HG02763 (cell line): ENCODE measurements at regions not wholly inside any gene's neighbourhood (a gene's known extent, or its start where the extent isn't known, plus 50 kb on each side); places are given as distances from the start of the nearest gene placed in this dataset.

Source experiments
- ATAC-seq: cut with Tn5 transposase; IDR thresholded peaks from one replicate; pipeline ENCODE4 v1.9.1; 2021; ENCODE audit warnings: mild to moderate bottlenecking, moderate library complexity; ENCODE audit not compliant: unreplicated experiment

DNA sequence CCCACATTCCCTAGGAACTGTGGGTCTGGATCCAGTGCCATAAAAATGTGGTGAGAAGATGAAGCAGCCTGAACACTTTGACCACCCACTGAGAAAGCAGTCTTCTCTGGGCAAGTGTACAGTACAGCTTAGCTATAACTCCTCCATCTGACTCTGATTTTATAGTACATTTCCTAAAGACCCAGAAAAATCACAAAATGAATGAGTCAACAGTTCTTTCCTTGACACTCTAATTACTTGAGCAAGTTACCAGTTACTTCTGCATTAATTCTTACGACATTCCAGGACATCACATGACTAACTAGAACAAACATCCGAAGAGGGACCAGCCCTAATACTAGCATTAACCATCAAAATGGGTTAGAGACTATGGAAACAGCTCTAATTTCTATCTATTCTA, 148.1 kb upstream of the PEX5L start:
- no peak for ATAC-seq

DNA sequence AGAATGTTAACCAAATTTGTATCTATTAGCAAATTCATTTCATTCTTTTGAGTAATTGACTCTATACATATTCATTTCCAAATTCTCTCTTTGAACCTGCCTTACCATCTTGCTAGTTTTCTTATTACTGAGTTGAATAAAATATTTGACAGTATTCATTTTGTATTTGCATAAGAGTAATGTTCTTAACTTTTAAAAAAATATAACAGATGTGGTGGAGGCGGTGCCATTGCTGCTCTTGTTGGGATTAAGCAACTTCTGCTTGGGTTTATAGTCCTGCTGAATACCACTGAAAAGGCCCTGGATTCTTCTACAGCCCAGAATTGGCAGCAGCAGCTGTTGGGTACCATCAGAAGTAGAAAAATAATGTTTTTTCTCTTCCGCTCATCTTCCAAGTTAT, 148.9 kb upstream of the PEX5L start:
- no peak for ATAC-seq

DNA sequence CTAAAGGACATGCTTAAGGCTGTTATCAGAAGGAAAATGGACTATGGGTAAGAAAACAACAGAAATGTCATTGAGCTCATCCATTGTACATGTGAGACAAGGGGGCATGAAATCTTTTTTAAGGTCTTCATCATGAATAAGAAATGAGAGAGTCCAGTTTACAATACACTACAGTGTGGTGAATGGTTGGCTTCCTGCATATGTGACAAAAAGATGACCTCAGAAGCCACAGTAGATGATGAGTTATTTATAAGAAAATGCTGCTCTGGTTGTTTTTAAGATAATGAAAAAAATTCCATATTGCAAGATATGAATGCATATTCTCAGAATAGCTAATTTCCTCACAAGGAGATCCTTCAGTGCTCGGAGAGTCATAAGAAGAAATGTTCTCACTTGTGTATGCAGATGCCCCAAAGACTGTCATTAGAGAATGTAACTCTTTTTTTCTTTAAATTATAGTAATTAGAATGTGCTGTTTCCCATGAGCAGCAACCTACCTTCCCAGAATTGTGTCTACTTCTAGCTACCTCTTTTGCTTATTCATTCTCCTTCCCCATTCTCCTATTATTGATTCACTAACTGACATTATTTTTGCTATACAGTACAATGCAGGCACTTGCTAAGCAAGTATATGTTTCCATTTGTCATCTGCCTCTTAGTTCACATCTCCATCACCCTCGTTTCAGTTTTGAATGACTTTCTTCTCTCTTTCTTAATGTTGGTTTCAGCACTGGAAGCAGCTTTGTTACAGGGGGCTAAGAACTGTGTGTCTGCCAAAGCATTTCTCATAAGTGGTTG, 152.0 kb upstream of the PEX5L start:
- ATAC-seq, result peak; percentile 70

DNA sequence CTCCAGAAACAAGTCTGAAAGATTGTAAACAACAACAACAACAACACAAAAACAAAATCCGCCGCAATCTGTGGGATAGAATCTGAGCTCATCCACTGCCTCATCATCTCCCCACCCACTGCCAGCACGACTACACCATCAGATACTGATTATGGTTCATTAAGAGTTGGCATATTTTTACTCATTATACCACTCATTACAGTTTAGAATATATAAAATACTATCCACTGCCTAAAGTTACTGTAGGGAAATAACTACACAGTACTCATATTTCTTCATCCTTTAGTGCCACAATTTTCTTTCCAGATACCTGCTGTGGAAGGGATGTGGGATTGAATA, 152.5 kb upstream of the PEX5L start:
- ATAC-seq, result peak; percentile 13

DNA sequence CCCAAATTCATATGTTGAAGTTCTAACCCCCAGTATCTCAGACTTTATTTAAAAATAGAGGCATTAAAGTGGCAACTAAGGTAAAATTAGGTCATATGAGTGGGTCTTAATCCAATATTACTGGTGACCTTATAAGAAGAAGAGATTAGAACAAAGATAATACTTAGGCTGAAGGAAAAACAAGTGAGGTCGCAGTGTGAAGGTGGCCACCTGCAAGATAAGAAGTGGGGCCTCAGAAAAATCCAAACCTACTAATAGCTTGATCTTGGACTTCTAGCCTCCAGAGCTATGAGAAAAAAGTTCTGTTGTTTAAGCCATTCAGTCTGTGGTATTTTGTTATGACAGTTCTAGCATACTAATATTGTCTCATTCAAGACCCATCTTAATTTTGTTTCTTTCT, 159.9 kb upstream of the PEX5L start:
- no peak for ATAC-seq

DNA sequence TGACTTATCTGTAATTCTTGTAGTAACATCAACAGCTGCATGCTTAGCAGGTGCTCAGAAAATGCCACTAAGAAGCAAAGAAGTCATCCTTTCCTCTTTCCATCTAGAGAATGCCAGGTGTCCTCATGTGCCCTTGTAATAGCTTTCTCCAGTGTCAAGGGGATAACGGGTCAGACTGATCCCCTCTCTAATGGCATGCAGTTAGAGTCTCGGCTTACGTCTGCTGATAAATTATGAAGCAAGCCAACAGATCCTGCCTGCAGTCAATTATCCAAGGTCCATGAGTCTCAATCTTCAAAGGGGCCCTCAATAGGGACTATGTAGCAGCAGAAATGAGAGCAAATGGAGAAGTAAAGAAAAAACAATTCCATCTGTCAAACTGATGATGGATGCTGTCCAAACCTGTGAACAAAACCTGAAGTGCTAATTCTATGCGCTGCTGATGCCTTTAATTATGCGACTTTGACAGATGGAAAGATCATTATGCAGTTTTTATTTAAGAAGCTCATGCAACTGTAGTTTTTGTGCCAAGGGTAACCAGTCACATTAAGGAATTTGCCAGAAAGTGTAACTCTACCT, 162.8 kb upstream of the PEX5L start:
- ATAC-seq, result no peak

DNA sequence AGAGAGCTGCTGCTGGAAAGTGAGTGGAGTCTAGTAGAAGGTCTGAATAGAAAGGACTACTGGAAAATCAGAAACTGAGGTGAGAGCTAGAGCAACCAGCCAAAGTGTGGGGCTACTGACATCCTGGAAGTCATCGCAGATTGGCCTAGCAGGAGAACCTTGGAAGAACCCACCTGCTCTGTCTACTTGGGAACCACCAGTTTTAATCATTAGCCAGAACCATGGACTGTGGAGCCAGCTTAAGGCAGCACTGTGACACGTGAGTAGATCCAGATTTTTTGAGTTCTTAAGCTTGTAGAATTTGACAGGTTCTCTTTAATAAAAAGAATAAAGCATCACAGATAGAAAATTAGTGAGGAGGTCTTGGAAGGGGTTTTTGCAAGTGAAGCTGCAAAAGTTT, 179.1 kb upstream of the PEX5L start:
- ATAC-seq, result no peak

DNA sequence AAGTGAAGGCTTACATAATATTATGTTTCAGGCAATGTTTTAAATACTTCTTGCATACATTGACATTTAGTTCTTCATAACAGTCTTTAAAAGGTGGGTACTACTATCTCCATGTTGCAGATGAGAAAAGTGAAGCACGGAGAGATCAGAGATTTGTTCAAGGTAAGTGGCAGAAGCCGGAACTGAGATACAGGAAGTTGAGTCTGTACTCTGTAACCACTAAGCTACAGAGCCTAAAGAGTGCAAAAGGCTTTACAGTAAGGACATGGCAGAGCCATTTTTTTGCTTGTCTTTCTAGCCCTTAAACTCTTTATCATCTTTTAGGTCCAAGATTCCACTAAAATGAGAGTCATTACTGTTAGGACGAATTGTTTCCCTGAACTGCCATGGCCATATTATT, 186.5 kb upstream of the PEX5L start:
- ATAC-seq, result no peak

DNA sequence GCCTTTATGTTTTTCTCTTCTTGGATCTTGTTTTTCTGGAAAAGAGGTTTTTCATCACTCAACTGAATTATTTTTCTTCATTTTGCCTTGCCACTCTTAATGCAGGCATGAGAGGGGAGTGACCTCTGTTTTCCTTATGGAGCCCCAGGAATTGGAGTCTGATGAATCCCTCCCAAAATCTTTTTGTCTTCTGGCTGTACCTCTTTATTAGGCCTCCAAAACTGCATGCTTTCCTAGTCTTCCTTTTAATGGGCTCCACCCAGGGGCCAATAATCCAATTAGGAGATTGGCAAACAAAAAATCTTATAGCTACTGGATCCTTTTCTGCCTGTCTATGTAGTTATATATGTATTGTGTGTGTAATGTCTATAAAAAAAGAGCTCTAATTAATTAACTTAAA, 192.4 kb upstream of the PEX5L start:
- no peak for ATAC-seq

DNA sequence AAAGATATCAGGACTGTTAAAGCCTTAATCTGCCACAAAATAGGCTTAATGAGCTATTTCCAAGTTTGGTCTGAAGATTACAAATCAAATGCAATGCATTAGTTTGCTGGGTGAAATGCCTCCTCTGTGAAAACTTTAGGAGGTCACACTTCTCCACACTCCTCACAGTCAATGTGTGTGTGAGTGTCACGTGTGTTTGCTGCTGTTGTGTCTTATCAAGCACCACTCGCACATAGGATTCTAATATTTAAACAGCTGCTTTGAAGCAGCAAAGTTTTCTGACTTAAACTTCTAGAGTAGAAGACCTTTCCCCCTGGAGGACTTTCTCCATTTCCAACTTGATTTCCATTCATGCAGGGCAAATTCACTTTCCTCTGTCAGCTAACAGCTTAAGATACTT, 203.2 kb upstream of the PEX5L start:
- ATAC-seq, result no peak

DNA sequence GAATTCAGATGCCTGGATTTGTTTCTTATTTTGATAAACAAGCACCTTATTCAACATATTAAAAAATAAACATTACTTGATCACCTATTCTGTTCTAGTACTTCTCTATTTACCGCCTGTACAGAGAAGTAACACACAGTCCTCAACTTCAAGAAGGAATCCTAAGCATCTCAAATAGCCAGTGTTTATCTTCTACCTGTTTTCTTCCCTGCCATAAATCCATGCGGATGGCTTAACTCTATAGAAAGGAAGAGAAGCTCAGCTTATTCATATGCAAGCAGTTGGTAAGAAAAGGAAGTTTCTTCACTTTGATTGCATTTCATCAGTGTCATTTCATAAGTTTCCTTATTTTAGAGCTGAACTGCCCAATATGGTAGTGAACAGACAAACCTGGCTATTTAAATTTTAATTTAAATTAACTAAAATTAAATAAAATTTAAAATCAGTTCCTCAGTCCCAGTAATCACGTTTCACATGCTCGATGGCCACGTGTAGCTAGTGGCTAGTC, 210.0 kb upstream of the PEX5L start:
- no peak for ATAC-seq

DNA sequence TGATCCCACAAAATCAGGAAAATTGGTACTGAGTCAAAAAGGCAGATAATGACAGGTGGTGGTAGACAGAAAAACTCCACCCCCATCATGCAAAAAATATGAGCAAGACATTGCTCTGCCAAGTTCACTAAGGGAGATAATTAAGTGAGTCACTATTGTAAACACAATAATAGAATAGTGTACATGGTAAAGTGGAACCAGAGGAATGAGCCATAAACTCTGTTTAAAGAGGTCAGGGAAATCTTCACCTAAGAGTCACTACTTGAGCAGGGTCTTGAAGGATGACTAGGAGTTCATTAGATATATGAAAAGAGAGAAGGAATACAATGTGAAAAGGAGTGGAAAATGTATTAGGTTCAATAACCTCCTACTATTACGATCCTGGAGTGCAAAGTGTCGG, 213.4 kb upstream of the PEX5L start:
- no peak for ATAC-seq

DNA sequence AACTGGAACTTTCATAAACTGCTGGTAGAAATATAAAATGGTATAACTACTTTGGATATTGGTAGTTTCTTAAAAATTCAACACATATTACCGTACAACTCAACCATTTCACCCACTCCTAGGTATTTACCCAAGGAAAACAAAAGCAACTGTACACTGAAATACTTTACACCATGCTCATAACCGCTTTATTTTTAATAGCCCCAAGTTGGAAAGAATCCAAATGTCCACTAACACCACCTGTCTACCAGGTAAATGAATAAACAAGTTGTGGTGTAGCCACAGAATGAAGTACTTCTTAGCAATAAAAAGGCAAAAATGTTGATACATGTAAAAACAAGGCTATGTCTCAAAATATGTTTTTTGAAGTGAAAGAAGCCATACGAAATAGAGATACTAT, 215.9 kb upstream of the PEX5L start:
- ATAC-seq, result no peak

DNA sequence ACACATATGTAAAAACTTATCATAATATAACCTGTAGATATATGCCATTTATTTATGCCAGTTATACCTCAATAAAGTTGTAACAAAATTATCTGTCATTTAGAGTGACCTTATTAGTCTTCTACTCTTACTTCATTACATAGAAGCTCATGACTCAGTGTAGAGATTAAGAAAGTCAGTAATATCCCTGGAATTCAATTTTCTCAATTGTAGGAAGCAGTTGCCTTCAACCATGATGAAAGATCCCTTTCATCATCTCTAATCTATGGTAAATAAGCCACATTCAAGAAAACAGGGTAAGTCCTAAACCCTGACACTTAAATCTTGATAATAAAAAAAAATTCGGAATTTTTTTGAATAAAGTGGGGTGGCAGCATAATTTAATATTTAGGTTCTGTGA, 216.5 kb upstream of the PEX5L start:
- no peak for ATAC-seq

DNA sequence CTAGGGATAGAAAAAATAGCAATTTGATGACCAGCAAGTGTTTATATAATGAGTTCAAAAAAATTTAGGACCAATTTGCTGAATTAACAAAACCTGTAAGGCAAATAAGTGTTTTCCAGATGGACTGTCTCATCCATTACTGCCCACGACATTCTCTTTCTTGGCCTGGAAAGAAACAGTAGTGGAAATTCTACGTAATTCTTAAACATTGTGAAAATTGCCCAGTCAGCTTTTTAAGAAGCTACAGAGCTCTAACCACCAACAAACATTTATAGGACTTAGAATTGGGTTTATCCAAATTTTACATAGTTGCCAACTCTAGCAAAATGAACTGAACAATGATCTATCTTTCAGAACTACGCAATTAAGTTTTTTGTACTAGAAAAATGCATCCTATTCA, 227.7 kb upstream of the PEX5L start:
- no peak for ATAC-seq

DNA sequence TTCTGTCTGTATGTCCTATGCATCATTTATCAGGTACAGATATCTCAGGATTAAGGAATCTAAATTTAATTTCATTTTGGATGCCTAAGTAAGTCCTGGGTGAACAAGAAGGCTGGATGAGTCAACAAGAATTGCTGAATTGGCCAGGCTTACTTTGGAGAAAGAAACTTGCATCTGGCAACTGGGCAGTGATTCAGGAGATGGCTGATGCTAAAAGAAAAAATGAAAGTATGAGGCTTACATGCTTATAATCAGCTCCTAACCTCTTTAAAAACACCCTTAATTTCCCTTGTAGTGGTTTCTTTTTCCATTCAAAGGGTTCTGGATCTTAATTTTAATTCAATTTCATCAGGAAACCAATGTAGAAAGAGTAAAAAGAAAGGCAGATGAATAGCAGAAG, 228.8 kb upstream of the PEX5L start:
- no peak for ATAC-seq

DNA sequence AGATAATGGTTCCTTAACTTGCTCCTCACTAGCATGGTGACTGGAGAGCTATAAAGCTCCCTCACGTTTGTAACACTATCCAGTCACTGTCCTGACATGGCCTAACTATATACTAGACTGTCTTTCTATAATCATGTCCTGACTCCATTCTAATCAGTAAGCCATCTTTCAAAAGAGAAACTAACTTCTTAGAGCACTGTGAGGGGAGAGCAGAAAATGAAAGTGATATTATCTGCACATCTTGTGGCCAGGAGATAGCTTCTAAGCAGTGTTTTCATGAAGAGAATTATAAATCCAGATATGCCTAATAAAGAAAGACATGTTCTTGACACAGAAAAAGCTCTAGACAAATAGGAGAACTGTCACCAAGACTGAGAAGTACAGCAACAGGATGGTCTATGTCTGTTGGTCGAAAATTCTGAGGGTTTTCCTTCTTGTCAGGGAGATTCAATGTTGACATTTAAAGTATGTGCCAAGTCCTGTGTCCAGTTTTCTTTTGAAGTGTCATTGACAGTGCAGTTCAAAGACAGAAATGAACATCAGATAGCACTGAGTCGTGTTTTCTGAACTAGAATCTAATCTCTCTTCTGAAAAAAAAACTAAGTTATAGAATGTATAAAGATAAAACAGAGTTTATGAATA, 230.6 kb upstream of the PEX5L start:
- peak; percentile 99 for ATAC-seq

DNA sequence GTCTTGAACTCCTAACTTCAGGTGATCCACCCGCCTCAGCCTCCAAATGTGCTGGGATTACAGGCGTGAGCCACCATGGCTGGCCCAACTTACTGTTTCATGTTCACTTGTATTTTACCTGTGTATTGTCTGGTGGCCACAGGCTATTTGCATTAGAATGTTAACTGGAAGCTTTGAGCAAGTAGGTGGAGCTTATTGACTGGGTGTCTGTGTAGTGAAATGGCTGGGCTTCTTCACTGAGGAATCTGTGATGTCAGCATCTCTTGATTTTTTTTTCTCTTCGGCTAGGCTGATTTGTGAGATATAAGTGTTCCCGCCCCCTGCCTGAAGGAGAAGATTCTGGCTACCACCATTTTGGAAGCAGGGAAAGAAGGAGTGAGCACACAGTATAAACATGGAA, 237.8 kb upstream of the PEX5L start:
- ATAC-seq, result no peak

DNA sequence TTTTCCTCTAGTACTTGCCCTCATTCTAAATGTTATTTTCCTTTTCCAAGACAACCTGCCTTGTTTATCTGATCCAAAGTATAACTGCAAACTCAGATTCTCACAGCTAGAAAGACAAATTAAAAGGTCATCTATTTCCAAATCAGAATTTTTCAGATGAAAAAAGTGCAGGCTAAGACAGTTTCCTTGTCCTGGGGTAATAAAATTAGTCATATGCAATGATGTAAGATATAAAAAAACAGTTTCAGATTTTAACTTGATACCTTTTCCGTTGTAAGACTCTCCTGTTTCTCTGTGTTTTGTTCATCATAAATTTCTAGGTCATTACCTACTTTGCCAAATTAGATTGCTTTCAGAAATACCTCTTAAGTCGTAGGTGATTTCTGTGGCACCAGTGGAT, 238.4 kb upstream of the PEX5L start:
- no peak for ATAC-seq

DNA sequence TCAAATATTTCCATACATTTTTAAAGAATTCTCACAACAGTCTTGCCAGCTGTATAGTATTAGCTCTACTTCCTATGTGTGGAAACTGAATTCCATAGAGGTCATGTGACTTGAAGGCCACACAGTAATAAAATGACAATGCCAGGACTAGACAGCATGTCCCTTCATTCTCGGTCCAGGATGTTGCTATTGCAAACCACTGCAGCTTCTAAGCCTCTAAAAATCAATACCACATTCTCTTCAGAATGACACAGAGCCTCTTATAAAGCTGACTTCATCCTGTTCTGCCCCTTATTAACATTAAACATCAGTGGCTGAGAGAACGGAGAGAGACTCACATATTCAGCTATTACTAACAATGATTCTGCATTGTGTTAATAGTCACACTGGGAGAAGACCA, 240.3 kb upstream of the PEX5L start:
- ATAC-seq, result no peak

DNA sequence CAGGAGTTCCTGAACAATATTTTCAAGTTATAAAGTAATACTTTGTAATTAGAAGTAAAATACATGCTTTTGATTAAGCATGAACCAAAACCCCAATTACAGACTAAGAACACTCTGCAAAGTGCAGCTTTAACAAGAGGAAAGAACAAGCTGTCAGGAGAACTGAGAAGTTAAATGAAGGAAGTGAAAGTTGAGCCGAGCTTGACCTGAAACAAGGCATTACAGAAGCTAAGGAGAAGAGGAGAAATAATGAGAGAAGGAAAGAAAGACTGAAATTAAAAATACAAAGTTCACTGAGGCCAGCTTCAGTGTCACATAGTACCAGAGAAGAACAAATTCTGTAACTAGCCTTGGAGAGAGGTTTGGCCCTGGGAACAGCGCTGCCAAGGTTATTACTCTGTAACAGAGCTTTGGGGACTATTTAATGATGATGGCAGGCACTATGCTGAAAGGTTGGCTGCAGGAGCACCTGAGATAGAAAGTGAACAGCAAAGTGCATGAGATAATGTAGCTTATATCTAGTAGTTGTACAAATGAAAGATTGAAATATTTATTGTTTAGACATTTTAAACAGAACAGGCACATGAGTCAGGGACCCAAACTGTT, 241.9 kb upstream of the PEX5L start:
- ATAC-seq, result peak; percentile 96

DNA sequence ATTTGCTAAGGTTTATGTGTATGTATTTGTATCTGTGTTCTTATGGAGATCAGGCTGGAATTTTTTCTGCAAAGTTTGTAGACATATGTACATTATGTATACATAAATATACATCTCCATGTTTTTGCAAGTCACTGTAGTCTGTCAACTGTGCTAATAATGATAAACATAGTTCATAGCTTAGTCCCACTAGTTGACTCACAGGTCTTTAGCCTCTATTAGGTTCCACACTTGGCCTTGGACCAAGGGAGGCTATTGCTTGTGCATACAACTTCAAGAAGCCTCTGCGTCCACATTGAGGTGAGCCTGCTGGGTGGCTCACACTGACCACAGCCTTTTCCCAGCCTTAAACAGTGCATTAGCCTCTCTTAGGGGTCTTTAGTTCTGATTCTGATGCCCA, 243.8 kb upstream of the PEX5L start:
- ATAC-seq, result no peak
